DND-41 (cell line): ENCODE measurements at regions not wholly inside any gene's neighbourhood (a gene's known extent, or its start where the extent isn't known, plus 50 kb on each side); places are given as distances from the start of the nearest gene placed in this dataset.
"Not testable (repeated sequence)": the region's sequence is repeated elsewhere in the genome, so short reads cannot be mapped to it uniquely, and the experiment has no call there.

ENCODE experiments used
- ATAC-seq: fragments of 200-7000 bp; cut with Tn5 transposase; 3 replicates; pipeline ENCODE4 v1.9.1; 2021; ENCODE audit warnings: low read depth; ENCODE audit not compliant: insufficient read depth
- DNase-seq: peaks from one replicate; pipeline ENCODE4 v3.0.0-alpha.2; 2020
- H2AFZ ChIP-seq: 2 replicates; pipeline ENCODE4 v1.6.0; 2012; ENCODE audit warnings: low read depth, low read length
- H3K27ac ChIP-seq: 2 replicates; pipeline ENCODE4 v1.5.1; 2012; ENCODE audit warnings: low read length, inconsistent platforms
- H3K27me3 ChIP-seq: fragments of 200-600 bp; sonication (generic); 2 replicates; pipeline ENCODE4 v1.6.0; 2012; ENCODE audit warnings: low read length, mild to moderate bottlenecking, inconsistent platforms; ENCODE audit not compliant: insufficient read depth, poor library complexity
- H3K36me3 ChIP-seq: 2 replicates; pipeline ENCODE4 v1.5.1; 2012; ENCODE audit warnings: low read length, inconsistent platforms; ENCODE audit not compliant: insufficient read depth
- H3K4me1 ChIP-seq: 2 replicates; pipeline ENCODE4 v1.5.1; 2012; ENCODE audit warnings: mild to moderate bottlenecking, low read length; ENCODE audit not compliant: insufficient read depth
- H3K4me2 ChIP-seq: 2 replicates; pipeline ENCODE4 v1.6.0; 2012; ENCODE audit warnings: mild to moderate bottlenecking, moderate library complexity, low read length, inconsistent platforms; ENCODE audit not compliant: insufficient read depth
- H3K4me3 ChIP-seq, 2 experiments: fragments of 200-600 bp in 1 of 2; shearing (Covaris generic) in 1 of 2; 2 replicates each; pipeline ENCODE4 v1.5.1; 2012 to 2016; ENCODE audit warnings: inconsistent platforms in 2 of 2, low read length in 2 of 2, mild to moderate bottlenecking in 2 of 2, low read depth in 1 of 2, moderate library complexity in 1 of 2
- H3K79me2 ChIP-seq: 2 replicates; pipeline ENCODE4 v1.6.0; 2012; ENCODE audit warnings: low read length, inconsistent platforms; ENCODE audit not compliant: insufficient read depth
- H3K9ac ChIP-seq: 2 replicates; pipeline ENCODE4 v1.6.0; 2012; ENCODE audit warnings: low read depth, mild to moderate bottlenecking, inconsistent platforms, low read length, moderate library complexity
- H3K9me3 ChIP-seq: 2 replicates; pipeline ENCODE4 v1.5.1; 2012; ENCODE audit warnings: low read length, moderate library complexity, mild to moderate bottlenecking, inconsistent platforms; ENCODE audit not compliant: insufficient read depth, severe bottlenecking
- H4K20me1 ChIP-seq: 2 replicates; pipeline ENCODE4 v1.6.0; 2012; ENCODE audit warnings: low read length; ENCODE audit not compliant: insufficient read depth
- EZH2 ChIP-seq: IDR thresholded peaks from 3 replicates; pipeline ENCODE4 v1.6.1; 2012; ENCODE audit warnings: borderline replicate concordance, low read depth, mild to moderate bottlenecking, moderate library complexity, low read length, inconsistent platforms; ENCODE audit not compliant: severe bottlenecking
- TF ChIP-seq, protein P1 (sequence below): IDR thresholded peaks from 2 replicates; pipeline ENCODE4 v1.5.1; 2012; ENCODE audit warnings: borderline replicate concordance, low read length, moderate library complexity, mild to moderate bottlenecking; ENCODE audit not compliant: poor library complexity, severe bottlenecking; ENCODE audit errors: extremely low read depth

DNA sequence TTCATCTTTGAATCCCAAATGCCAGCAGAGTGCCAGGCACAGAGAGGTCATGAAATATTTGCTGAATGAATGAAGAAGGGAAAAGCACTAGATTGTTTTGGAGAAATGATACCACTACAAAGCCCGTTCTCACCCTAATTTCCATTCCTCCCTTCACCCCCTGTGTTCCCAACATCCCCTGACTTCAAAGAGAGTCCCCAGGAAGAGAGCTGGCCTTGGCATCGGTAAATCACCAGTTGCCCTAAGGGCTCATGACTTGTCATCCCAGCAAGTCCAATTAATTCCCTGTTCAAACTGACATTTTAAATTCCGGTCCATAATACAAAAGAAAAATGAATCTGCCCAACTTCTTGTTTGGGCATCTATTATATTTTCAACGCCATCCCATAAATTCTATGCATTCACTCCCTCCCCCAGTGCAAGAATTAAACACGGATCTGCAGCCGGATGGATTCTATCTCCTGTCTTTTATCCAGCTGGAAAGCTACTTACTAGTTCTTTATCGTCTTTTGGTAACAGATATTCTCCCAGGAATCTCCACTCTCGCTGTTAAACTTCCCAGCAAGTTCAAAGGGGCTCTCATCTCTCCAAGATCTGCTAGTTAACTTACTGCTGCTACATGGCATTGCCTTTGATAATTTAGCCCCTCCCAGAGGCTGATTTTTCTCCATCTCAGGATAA, 63.9 kb upstream of the TSC22D2 start:
- no peak for DNase-seq
- ATAC-seq = no peak
- Histone ChIP-seq H3K36me3 (no peaks in the 10 kb centered on the region), H3K4me2 (no peak overlapping the region), H3K27me3 (peaks cover 28% of the 10 kb centered on the region), H4K20me1 (no peaks in the 10 kb centered on the region), H3K79me2 (no peaks in the 10 kb centered on the region), H3K9me3 (no peaks in the 10 kb centered on the region), H2AFZ (no peak overlapping the region), H3K4me1 (no peaks in the 10 kb centered on the region), H3K4me3 (no peak overlapping the region), H3K9ac (no peak overlapping the region), H3K27ac (no peak overlapping the region)
- TF ChIP-seq, protein P1, sequence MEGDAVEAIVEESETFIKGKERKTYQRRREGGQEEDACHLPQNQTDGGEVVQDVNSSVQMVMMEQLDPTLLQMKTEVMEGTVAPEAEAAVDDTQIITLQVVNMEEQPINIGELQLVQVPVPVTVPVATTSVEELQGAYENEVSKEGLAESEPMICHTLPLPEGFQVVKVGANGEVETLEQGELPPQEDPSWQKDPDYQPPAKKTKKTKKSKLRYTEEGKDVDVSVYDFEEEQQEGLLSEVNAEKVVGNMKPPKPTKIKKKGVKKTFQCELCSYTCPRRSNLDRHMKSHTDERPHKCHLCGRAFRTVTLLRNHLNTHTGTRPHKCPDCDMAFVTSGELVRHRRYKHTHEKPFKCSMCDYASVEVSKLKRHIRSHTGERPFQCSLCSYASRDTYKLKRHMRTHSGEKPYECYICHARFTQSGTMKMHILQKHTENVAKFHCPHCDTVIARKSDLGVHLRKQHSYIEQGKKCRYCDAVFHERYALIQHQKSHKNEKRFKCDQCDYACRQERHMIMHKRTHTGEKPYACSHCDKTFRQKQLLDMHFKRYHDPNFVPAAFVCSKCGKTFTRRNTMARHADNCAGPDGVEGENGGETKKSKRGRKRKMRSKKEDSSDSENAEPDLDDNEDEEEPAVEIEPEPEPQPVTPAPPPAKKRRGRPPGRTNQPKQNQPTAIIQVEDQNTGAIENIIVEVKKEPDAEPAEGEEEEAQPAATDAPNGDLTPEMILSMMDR = no peak
- no peak for TF ChIP-seq EZH2

DNA sequence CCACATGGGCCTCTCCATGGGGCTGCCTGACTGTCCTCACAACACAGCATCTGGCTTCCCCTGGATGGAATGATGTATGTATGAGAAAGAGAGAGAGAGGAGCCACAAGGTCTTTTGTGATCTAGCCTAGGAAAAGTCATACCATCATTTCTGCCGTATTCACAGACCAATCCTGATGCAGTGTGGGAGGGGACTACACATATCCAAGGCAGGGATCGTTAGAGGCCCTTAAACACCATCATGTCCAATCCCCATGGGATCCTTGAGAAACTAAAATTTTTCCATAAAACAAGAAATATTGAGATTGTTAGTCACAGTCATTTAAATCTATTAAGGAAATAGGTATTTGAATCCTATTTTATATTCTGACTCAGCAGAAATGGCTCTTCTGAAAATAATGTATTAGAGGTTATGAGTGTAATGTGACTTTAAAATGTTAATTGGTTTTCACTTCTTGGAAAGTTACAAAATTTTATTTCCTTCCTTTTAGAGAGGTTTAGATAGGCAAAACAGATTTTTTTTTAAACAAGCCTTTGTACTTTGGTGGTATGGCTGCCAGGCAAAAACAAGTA, 65.1 kb upstream of the TSC22D2 start:
- TF ChIP-seq, protein P1 = no peak
- no peak for TF ChIP-seq EZH2
- H3K9ac ChIP-seq = no peak overlapping the region
- H3K79me2 ChIP-seq = no peaks in the 10 kb centered on the region
- ATAC-seq (no peak), DNase-seq (no peak)
- H2AFZ ChIP-seq = no peak overlapping the region
- H3K27ac ChIP-seq = no peak overlapping the region
- no peaks in the 10 kb centered on the region for H3K4me1 ChIP-seq
- no peak overlapping the region for H3K4me2 ChIP-seq
- H3K27me3 ChIP-seq = peaks cover 28% of the 10 kb centered on the region
- no peak overlapping the region for H3K4me3 ChIP-seq
- H3K36me3 ChIP-seq = no peaks in the 10 kb centered on the region
- no peaks in the 10 kb centered on the region for H3K9me3 ChIP-seq
- no peaks in the 10 kb centered on the region for H4K20me1 ChIP-seq

DNA sequence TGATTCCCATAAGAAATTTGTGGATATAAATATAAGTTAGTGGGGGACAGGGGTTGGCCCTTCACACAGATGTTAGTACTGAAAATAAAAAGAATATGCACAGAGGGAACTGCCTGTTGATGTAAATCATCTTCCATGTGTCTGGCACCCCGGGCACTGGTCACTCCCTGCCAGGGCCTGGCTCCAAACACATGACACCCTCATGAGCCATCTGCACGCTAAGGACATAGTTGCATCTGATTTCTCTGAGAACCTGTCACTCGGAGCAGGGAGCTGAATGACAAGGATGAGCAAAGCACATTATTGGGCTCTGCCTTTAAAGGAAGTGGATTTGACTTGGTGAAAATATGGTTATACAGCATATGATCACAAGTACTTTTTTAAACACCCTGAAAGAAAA, 66.2 kb upstream of the TSC22D2 start:
- no peak for TF ChIP-seq EZH2
- TF ChIP-seq, protein P1 = no peak
- Histone ChIP-seq H3K27me3 (peaks cover 19% of the 10 kb centered on the region), H3K36me3 (no peaks in the 10 kb centered on the region), H3K9ac (no peak overlapping the region), H3K4me1 (no peaks in the 10 kb centered on the region), H3K4me2 (no peak overlapping the region), H3K27ac (no peak overlapping the region), H2AFZ (no peak overlapping the region), H4K20me1 (no peaks in the 10 kb centered on the region), H3K79me2 (no peaks in the 10 kb centered on the region), H3K9me3 (no peaks in the 10 kb centered on the region), H3K4me3 (no peak overlapping the region)
- no peak for DNase-seq
- no peak for ATAC-seq

DNA sequence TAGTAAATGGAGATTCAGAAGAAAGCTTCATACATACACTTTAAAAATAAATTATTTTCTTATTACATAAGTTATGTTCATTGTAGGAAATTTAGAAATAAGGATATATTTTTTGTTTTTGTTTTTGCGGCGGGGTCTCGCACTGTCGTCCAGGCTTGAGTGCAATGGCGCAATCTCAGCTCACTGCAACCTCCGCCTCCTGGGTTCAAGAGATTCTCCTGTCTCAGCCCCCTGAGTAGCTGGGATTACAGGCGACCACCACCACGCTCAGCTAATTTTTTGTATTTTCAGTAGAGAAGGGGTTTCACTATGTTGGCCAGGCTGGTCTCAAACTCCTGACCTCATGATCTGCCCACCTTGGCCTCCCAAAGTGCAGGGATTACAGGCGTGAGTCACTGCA, 71.7 kb upstream of the TSC22D2 start:
- H3K4me1 ChIP-seq, H3K4me2 ChIP-seq, H3K36me3 ChIP-seq, H3K27ac ChIP-seq, H3K79me2 ChIP-seq, DNase-seq, H3K9ac ChIP-seq, H2AFZ ChIP-seq, H4K20me1 ChIP-seq, ATAC-seq, H3K4me3 ChIP-seq, H3K9me3 ChIP-seq: not testable (repeated sequence)
- H3K27me3 ChIP-seq = peaks cover 13% of the 10 kb centered on the region
